GM21526 (cell line): ENCODE measurements at regions not wholly inside any gene's neighbourhood (a gene's known extent, or its start where the extent isn't known, plus 50 kb on each side); places are given as distances from the start of the nearest gene placed in this dataset.
"Not testable (repeated sequence)": the region's sequence is repeated elsewhere in the genome, so short reads cannot be mapped to it uniquely, and the experiment has no call there.

Experiments used
- ATAC-seq: cut with Tn5 transposase; IDR thresholded peaks from one replicate; pipeline ENCODE4 v1.9.1; 2021; ENCODE audit warnings: moderate library complexity; ENCODE audit not compliant: unreplicated experiment, low FRiP score

DNA sequence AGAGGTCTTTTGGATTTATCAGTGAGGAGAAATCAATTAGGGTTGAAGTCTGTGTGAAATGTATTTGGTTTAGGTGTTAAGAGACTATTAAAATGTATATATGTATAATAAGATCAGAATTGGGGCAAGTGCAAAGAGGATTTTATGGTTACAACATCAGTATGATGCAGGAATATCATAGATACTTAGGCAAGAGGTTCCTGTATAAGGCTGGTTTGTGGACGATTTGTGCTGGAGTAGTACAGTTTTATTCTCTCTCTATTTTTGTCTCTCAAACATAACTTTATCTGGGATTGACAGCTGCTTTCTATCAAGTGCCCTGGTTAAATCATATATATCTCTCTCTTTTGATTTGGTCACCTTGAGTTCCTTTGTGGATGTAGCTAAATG lies 142.5 kb downstream of the CTH start:
- ATAC-seq: no peak

DNA sequence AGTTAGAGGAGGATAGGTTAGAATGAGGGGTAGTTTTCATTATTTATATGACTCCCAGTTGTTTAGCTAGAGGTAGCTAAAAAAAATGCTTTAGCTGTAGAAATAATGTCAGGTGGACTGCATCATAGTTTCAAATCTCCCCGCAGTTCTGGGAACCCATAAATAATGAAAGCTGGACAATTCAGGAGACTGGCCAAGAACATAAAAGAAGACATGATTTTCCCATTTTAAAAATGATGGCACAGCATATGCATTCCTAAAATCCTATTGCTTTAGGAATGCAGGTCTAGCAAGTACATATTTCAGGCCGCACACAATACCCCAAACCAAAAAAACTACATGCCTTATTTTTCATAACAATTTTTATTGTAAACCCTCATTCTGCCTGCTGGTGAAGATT lies 143.3 kb downstream of the CTH start:
- no peak for ATAC-seq

DNA sequence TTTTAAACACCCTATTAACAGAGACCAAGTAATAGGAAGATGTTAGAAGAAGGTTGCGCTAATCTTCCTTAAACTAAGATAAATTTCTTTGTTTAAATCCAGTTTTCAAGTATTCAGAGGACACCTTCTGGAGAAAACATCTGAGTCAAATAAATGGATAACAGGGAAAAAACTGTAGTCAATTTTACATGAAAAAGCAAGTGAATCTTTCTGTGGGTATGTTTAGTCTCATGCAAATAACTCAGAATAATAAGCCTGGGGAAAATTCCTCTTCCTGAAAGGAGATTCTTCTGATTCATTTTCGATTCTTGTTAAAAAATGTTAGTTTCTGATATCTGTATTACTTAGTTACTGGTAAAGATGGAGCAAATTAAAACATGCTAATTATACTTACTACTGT lies 145.5 kb downstream of the CTH start:
- no peak for ATAC-seq

DNA sequence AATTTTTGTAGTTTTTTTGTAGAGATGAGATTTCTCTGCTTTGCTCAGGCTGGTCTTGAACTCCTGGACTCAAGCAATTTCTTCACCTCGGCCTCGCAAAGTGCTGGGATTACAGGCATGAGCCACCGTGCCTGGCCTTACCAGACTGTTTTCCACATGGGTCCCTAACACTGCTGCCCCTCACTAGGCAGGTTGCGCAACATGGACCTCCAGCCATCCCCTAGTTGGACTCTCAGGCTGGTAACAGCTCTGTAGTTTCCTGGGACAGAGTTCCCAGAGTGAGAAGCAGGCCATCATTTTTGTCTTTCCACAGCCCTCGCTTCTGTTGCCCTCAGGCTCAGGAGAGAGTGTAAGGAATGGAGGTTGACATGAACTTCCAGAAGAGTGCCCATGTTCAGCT lies 156.1 kb downstream of the CTH start:
- ATAC-seq: no peak

DNA sequence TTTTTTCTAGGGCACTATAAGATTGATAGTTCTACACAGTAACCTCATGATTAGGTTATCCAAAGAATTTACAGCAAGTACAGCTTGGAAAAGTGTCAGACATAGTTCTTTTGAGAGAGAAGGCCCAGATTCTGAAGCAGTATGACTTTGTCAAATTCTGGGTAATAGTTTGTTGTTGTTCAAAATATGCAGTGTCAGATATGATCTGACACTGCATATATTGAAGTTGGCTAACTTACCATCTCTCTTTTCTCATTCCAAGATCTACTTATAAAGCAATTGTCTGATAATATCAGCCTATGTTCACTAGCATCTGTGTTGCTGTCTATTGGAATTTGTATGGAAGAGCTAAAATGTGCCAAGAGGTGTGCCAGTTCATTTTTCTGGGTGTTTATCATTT lies 160.1 kb downstream of the CTH start:
- no peak for ATAC-seq

DNA sequence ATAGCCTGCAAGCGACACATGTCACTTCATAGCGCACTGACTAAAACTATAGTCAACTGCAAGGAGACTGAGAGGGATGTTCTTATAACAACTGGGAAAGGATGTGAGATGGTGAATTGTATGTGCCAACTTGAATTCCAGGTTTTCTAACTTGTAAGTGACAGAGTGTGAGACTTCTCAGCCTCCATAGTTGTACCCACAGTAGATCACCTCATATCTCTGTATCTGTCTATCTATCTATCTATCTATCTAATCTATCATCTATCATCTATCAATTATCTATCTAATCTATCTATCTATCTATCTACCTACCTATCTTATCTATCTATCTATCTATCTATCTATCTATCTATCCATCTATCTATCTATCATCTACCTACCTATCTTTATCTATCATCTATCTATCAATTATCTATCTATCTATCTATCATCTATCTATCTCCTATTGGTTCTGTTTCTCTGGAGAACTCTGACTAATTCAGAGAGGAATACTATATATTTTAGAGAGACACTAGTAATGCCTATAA lies 162.3 kb downstream of the CTH start:
- no peak for ATAC-seq

DNA sequence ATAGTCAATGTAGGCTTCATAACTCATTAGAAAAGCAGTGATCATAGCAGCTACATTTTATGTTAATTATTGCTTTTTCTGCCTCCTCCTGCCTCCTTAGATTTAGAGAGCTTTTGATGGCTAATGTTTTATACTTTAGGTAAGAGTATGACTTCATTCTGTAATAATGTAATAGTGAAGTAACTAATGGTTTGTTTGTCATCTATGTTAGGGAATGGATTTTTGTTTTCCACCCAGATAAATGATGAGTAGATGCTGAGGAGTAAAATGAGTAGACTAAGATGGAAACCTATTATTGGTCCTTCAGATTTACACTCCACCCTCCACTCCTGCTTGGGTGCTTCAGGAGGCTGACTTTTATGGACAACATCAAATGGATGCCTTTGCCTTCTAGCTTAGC lies 170.6 kb downstream of the CTH start:
- ATAC-seq: no peak

DNA sequence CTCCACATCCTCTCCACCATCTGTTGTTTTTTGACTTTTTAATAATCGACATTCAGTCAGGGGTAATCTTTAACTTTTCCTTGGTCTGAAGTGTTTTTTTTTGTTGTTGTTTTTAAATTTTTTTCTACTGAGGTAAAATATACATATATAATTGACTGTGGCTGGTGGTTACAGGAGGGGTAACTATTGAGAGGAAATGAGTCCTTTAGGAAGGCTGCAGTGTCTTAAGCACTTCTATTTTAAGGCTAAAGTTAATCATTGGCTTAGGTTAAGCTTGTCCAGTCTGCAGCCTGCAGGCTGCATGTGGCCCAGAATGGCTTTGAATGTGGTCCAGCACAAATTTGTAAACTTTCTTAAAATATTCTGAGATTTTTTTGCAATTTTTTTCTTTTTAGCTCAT lies 172.5 kb downstream of the CTH start:
- no peak for ATAC-seq

DNA sequence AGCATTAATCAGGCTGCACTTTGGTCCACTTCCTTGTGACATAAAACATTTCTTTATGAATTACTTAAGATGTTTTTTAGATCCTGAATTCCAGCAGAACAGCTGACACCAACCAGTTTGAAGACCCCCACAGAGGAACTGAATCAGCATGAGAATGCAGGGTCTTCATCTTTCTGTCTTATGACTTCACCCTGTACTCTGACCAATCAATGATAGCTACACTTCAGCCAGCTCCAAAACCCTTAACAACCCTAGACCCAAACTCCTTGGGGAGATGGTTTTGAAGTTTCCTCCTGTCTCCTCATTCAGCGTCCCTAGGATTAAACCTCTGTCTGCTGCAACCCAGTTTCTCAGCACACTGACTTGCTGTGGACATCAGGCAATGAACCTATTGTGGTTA lies 175.0 kb downstream of the CTH start:
- no peak for ATAC-seq

DNA sequence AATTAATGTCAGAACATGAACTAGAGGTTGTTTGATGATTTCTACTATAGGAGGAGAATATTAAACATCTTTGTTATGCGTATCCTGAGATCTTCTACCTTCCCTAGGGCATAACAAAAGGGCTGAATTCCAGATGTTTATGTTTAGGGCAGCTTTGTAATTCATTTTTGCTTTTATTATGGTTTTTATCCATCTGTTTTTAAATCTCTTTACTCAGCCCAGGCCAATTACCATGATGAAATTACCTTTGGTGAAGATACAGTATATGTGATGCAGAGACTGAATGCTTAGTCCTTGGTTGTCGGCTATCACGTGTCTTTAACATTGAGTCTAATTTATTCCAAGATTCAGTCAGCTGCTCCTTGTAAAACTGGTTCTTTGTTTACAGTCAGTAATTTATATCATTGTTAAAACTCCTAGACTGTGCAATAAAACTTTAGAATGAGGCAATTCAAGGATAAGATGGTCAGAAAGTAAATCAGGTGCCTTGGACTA lies 176.9 kb downstream of the CTH start:
- no peak for ATAC-seq

DNA sequence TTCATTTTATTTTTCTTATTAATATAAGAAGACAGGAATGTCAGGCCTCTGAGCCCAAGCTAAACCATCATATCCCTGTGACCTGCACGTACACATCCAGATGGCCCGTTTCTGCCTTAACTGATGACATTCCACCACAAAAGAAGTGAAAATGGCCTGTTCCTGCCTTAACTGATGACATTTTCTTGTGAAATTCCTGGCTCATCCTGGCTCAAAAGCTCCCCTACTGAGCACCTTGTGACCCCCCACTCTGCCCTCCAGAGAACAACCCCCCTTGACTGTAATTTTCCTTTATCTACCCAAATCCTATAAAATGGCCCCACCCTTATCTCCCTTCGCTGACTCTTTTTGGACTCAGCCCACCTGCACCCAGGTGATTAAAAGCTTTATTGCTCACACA lies 182.5 kb downstream of the CTH start:
- ATAC-seq: not testable (repeated sequence)

DNA sequence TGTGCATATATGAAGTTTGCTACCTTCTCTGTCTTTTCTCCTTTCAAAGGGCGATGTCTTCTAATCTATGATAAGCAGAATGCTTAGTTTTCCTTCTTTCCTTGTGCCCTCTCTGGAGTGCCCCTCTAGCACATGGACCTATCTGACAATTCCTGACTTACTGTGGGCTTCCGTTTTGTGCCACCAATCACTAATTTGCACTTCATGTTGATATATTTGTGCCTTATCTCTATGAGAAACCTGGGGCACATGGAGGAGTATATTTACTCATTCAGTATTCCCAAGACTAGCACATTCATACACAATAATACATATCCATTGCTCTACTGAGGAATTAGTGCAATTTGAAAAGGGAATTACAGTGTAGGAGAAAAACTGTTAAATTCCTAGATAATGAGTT lies 197.7 kb downstream of the CTH start:
- ATAC-seq: no peak

DNA sequence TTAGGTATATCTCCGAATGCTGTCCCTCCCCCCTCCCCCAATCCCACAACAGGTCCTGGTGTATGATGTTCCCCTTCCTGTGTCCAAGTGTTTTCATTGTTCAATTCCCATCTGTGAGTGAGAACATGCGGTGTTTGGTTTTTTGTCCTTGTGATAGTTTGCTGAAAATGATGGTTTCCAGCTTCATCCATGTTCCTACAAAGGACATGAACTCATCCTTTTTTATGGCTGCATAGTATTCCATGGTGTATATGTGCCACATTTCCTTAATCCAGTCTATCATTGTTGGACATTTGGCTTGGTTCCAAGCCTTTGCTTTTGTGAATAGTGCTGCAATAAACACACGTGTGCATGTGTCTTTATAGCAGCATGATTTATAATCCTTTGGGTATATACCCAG lies 199.1 kb downstream of the CTH start:
- ATAC-seq: not testable (repeated sequence)

DNA sequence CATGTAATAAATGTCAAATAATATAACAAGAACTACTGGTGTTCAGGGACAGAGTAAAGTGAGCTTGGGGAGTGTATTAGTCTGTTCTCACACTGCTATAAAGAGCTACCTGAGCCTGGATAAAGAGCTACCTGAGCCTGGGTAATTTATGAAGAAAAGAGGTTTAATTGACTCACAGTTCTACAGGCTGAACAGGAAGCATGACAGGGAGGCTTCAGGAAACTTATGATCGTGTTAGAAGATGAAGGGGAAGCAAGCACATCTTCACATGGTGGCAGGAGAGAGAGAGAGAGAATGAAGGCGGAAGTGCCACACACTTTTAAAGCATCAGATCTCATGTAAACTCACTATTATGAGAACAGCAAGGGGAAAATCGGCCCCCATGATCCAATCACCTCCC lies 205.9 kb downstream of the CTH start:
- no peak for ATAC-seq

DNA sequence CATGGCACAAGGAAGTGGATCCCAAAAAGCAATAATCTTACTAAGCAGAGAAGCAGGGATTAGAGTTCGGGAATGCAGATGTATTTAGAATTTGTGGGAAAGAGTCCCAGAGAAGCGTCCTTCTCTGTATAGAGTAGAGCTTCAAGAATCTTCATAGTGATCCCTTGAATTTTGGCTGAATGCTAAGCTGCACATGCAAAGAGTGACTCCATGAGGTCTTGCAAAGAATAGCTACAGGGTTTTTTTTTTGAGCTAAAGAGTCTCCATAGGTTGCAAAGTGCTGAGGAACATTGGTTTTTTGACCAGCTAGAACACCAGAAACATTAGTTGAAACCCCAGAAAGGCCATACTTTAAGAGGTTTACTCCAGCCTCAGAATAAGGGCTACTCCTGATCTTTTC lies 206.7 kb downstream of the CTH start:
- no peak for ATAC-seq

DNA sequence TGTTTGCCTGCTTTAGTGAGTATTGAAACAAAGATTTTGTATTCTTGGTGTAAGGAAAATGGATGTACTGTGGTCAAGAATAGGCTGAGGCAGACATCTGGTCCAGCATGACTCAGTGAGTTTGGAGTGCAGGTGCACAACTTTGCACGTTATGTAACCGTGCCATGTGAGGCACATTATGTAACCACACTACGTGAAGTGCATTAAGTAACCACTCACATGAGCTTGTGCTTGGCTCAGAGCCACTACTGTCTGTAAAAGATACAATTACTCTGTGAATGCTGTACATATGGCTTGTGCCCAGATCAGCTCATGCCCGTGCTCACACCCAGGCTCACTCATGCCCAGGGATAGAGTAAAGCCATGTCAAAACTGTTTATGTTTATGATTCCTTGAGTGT lies 216.8 kb downstream of the CTH start:
- no peak for ATAC-seq

DNA sequence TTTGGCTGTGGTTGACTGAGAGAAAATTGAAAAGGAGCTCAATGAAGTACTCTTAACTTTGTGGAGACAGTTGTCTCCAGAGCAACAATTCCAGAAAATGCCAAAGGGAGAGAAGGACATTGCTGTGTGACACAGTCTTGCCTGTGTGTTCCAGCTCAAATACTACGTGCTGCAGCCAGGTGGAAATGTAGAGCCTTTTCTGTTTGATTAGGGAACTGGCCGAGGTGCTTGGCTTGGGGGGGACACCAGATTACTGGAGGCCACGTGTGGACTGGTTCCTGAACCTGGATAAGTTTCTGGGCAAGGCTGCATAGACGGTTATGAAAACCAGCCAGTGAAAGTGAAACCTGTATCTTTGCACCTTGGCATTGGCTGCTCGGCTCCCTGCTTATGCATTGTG lies 217.9 kb downstream of the CTH start:
- ATAC-seq: no peak

DNA sequence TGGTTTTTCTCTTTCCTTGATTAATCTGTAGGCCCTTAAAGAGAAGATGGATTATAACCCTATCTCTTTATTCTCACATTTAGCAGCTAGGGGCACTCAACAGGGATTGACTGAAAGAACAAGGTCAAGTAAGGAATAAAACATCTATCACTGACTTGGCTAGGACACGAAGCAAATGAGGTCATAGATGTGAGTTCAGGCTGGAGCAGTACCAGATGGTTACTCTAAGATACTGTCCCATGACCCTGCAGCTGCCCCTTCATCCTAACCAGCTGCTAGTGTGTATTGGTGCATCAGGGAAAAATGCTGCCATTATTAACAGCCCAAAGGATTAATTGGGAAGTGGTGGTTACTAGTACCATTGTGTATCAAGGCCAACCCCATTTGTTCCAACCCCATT lies 221.9 kb downstream of the CTH start:
- ATAC-seq: no peak

DNA sequence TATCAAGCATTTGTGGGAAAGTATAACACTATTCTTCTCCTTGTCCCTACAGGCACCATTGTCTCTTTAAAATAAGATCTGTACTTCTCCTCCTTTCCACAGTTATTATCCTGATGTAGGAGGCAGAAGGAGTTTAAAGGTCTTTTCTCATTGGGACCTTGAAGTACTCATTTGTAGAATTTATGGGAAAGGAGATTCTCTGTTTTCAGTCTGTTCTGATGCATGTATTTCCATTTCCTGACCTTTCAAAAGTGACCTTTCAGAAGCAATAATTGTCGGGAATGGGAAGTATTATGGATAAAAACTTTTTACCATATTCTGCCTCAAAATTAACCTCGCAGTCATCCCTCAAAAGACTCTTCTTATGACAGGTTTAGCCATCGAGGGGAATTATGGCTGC lies 224.8 kb downstream of the CTH start:
- ATAC-seq: no peak

DNA sequence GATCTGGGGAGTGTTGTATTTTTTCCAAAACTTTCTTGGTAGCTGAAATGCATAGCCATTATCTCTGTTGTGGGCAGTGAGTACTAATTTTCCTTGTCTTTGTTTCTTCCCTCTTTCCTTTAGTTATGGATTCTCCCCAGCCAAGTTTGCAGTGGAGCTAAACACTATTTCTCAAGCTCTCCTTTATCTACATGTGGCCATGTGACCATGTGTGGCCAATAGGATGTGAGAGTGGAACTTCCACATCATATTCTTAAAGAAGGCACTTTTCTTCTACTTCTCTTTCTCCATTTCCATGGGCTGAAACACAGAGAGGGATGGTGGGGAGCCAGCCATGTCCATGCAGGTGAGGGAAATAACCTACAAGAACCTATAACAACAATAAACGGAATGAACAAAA lies 230.8 kb downstream of the CTH start:
- ATAC-seq: no peak

DNA sequence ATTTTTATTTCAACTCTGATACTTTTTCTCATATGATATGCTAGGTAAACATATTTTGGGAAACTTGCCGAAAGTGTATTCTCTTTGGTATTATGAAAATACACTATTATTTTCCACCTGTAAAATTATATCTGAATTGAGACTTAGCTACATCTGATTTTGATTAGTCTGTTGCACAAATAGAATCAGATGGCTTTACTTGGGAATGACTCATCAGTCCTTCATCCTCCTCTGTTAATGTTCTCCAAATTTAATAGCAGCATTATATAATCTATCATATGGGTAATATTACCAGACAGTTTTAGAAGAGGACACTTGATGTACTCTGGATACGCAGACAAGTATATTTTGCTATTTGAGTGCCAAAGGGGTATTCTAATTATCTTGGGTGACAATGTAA lies 245.3 kb downstream of the CTH start:
- ATAC-seq: no peak

DNA sequence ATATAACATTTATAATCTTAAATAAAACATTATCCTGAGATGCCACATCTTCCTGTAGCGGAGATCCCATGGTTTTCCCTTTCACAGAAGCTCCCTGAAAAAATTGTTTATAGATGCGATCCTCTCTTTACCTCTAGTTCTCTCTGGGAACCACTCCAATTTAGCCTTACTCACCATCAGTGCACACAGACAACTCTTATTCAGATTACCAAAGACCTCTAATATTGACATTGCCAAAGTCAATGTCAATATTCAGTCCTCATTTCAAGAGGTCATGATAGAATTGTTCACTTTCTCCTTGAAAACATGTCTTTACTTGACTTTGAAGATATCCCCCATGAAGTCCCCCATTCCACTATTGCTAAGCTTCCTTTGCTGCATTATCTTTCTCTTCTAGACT lies 248.8 kb downstream of the CTH start:
- no peak for ATAC-seq

DNA sequence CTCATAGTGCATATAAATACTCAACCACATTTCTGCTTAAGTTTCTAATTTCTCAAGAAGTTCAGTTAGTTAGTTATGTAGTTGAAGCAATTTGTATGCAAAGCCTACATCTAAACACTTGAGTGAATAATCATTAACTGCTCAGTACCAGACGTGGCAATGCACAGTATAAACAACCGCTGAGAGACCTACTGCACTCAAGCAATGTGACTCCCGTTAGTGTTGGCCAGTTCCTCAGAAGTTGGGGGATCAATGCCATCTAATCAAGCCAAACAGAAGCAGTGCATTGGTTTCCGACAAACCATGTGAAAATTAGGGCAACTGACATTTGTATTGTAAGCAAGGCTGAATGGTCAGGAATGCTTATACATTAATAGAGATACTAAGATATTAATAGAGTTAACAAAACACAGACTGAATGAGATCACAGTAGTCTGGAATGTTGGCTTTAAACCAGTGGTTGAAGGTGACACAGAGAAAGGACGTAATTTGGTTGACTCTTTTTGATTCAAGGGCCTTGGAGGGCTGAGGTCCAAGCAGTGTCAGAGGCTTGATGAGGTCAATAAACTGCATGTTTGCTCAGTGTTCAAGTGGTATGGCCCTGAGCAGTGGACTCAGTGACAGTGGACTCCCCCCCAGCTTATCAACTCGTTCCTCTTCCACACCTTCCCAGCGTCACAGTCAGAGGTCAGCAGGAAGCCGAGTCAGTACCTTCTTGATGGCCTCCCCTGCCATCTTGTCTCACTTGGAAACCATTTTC lies 255.5 kb downstream of the CTH start:
- no peak for ATAC-seq
